Osteoblast (primary cell): ENCODE measurements at regions not wholly inside any gene's neighbourhood (a gene's known extent, or its start where the extent isn't known, plus 50 kb on each side); places are given as distances from the start of the nearest gene placed in this dataset.

ENCODE experiments used
- DNase-seq: peaks from one replicate; pipeline ENCODE4 v3.0.0; 2011; ENCODE audit warnings: low spot score, mixed read lengths; ENCODE audit not compliant: insufficient read length; ENCODE audit errors: missing footprints
- H2AFZ ChIP-seq: 2 replicates; pipeline ENCODE4 v1.6.0; 2011; ENCODE audit warnings: mild to moderate bottlenecking, low read length
- H3K27ac ChIP-seq: 2 replicates; pipeline ENCODE4 v1.5.1; 2011; ENCODE audit warnings: mild to moderate bottlenecking, low read depth, low read length, moderate library complexity
- H3K27me3 ChIP-seq: 2 replicates; pipeline ENCODE4 v1.6.0; 2012; ENCODE audit warnings: mild to moderate bottlenecking, control low read depth, inconsistent platforms, low read length, moderate library complexity; ENCODE audit not compliant: insufficient read depth
- H3K36me3 ChIP-seq: 2 replicates; pipeline ENCODE4 v1.5.1; 2011; ENCODE audit warnings: mild to moderate bottlenecking, low read length, control low read depth, moderate library complexity; ENCODE audit not compliant: insufficient read depth
- H3K4me1 ChIP-seq: 2 replicates; pipeline ENCODE4 v1.5.1; 2011; ENCODE audit warnings: mild to moderate bottlenecking, low read length, control low read depth, moderate library complexity; ENCODE audit not compliant: insufficient read depth
- H3K4me2 ChIP-seq: 2 replicates; pipeline ENCODE4 v1.6.0; 2011; ENCODE audit warnings: mild to moderate bottlenecking, low read length; ENCODE audit not compliant: insufficient read depth
- H3K4me3 ChIP-seq: fragments of 200-600 bp; sonication (generic); 3 replicates; pipeline ENCODE4 v1.5.1; 2012; ENCODE audit warnings: mild to moderate bottlenecking, low read length, inconsistent platforms; ENCODE audit not compliant: insufficient read depth
- H3K79me2 ChIP-seq: 2 replicates; pipeline ENCODE4 v1.6.0; 2012; ENCODE audit warnings: mild to moderate bottlenecking, low read length, control low read depth, inconsistent platforms; ENCODE audit not compliant: insufficient read depth
- H3K9me3 ChIP-seq: 2 replicates; pipeline ENCODE4 v1.5.1; 2011; ENCODE audit warnings: low read depth, low read length, control low read depth
- H4K20me1 ChIP-seq: 2 replicates; pipeline ENCODE4 v1.6.0; 2012; ENCODE audit warnings: mild to moderate bottlenecking, low read length, control low read depth; ENCODE audit not compliant: insufficient read depth
- CTCF ChIP-seq: IDR thresholded peaks from 2 replicates; pipeline ENCODE4 v1.5.1; 2011; ENCODE audit warnings: mild to moderate bottlenecking, low read depth, low read length, moderate library complexity; ENCODE audit errors: extremely low read depth

- H3K4me1 ChIP-seq, result no peaks in the 10 kb centered on the region
- no peak overlapping the region for H3K4me2 ChIP-seq
- peaks cover 6% of the 10 kb centered on the region for H3K9me3 ChIP-seq
- no peaks in the 10 kb centered on the region for H3K79me2 ChIP-seq
- H3K36me3 ChIP-seq, result no peaks in the 10 kb centered on the region
- no peak for TF ChIP-seq CTCF
- H2AFZ ChIP-seq, result no peak overlapping the region
- no peaks in the 10 kb centered on the region for H3K27me3 ChIP-seq
- H4K20me1 ChIP-seq, result no peaks in the 10 kb centered on the region
- no peak for DNase-seq
- no peak overlapping the region for H3K27ac ChIP-seq
- H3K4me3 ChIP-seq, result no peak overlapping the region
Observed at GRCh38 chr4:19030536-19030935, 1009.0 kb upstream of the LCORL start.

- DNase-seq, result no peak
- Histone ChIP-seq H3K4me1 (no peaks in the 10 kb centered on the region), H3K9me3 (peaks cover 6% of the 10 kb centered on the region), H3K79me2 (no peaks in the 10 kb centered on the region), H3K36me3 (no peaks in the 10 kb centered on the region), H3K27me3 (no peaks in the 10 kb centered on the region), H3K27ac (no peak overlapping the region), H3K4me2 (no peak overlapping the region), H2AFZ (no peak overlapping the region), H4K20me1 (no peaks in the 10 kb centered on the region), H3K4me3 (no peak overlapping the region)
- no peak for TF ChIP-seq CTCF
Observed at GRCh38 chr4:19030048-19030447, 1008.5 kb upstream of the LCORL start.

GRCh38 chr4:19026281-19026680 is 1004.7 kb upstream of the LCORL start:
- Histone ChIP-seq H3K9me3 (peaks cover 2% of the 10 kb centered on the region), H2AFZ (no peak overlapping the region), H3K4me1 (no peaks in the 10 kb centered on the region), H3K79me2 (no peaks in the 10 kb centered on the region), H4K20me1 (no peaks in the 10 kb centered on the region), H3K27me3 (no peaks in the 10 kb centered on the region), H3K4me2 (no peak overlapping the region), H3K36me3 (no peaks in the 10 kb centered on the region), H3K27ac (no peak overlapping the region), H3K4me3 (no peak overlapping the region)
- TF ChIP-seq CTCF, result no peak
- DNase-seq, result no peak

GRCh38 chr4:19025031-19025430 is 1003.5 kb upstream of the LCORL start:
- no peak for DNase-seq
- Histone ChIP-seq H3K4me2 (no peak overlapping the region), H3K27ac (no peak overlapping the region), H3K36me3 (no peaks in the 10 kb centered on the region), H3K79me2 (no peaks in the 10 kb centered on the region), H3K9me3 (peaks cover 2% of the 10 kb centered on the region), H4K20me1 (no peaks in the 10 kb centered on the region), H3K4me1 (no peaks in the 10 kb centered on the region), H3K27me3 (no peaks in the 10 kb centered on the region), H3K4me3 (no peak overlapping the region), H2AFZ (no peak overlapping the region)
- no peak for TF ChIP-seq CTCF
